H1 (cell line): ENCODE measurements at regions not wholly inside any gene's neighbourhood (a gene's known extent, or its start where the extent isn't known, plus 50 kb on each side); places are given as distances from the start of the nearest gene placed in this dataset.

Experiments used
- CTCF ChIA-PET: fragments of 300-600 bp; sonication (Branson Sonifier 250); formaldehyde crosslinking; loops from one replicate; lab custom pipeline; 2021; ENCODE audit not compliant: partially characterized antibody; lab: Charles Lee
- POLR2A ChIA-PET: fragments of 300-600 bp; sonication (Branson Sonifier 250); formaldehyde crosslinking; loops from one replicate; lab custom pipeline; 2021; ENCODE audit warnings: inconsistent platforms; ENCODE audit not compliant: partially characterized antibody; lab: Charles Lee
- DNase-seq, 2 experiments: peaks; one replicate each; pipeline versions ENCODE4 v3.0.0 to v3.0.0-alpha.2; 2010 to 2022; ENCODE audit warnings: low spot score in 2 of 2, low read depth in 1 of 2, mixed read lengths in 1 of 2
- FAIRE-seq: peaks from 2 replicates; lab custom pipeline; 2011; peaks lifted over from hg19 to GRCh38; lab: Jason Lieb, UNC
- H2AFZ ChIP-seq: 2 replicates; pipeline ENCODE4 v1.8.1; 2012; ENCODE audit warnings: low read length, inconsistent platforms
- H2AK5ac ChIP-seq: 2 replicates; pipeline ENCODE4 v1.6.1; 2013; ENCODE audit warnings: low read depth, low read length
- H2BK120ac ChIP-seq: replicated peaks from 2 replicates; pipeline ENCODE3; 2013; ENCODE audit warnings: low read depth, low read length, inconsistent platforms
- H2BK12ac ChIP-seq: 2 replicates; pipeline ENCODE4 v1.6.1; 2013; ENCODE audit warnings: low read depth, low read length
- H2BK15ac ChIP-seq: 2 replicates; pipeline ENCODE4 v1.6.1; 2013; ENCODE audit warnings: low read length
- H2BK20ac ChIP-seq: 2 replicates; pipeline ENCODE4 v1.6.1; 2013; ENCODE audit warnings: low read length
- H2BK5ac ChIP-seq: 2 replicates; pipeline ENCODE4 v1.6.1; 2013; ENCODE audit warnings: low read depth, low read length
- H3K14ac ChIP-seq: 2 replicates; pipeline ENCODE4 v1.6.1; 2013; ENCODE audit warnings: inconsistent platforms; ENCODE audit not compliant: insufficient read length
- H3K18ac ChIP-seq: 2 replicates; pipeline ENCODE4 v1.6.1; 2013; ENCODE audit warnings: low read length; ENCODE audit errors: extremely low read depth
- H3K23ac ChIP-seq: 2 replicates; pipeline ENCODE4 v1.6.1; 2013; ENCODE audit warnings: inconsistent platforms; ENCODE audit not compliant: insufficient read length
- H3K23me2 ChIP-seq: 2 replicates; pipeline ENCODE4 v1.6.1; 2013; ENCODE audit warnings: low read depth, low read length
- H3K27ac ChIP-seq: 2 replicates; pipeline ENCODE4 v1.6.1; 2011; ENCODE audit warnings: low read depth, low read length, inconsistent platforms
- H3K27me3 ChIP-seq, 4 experiments: replicated peaks in 1 of 4; 1 replicate in 1 of 4; 2 replicates in 3 of 4; pipeline versions ENCODE4 v1.6.1 to v1.8.1; 2011 to 2013; ENCODE audit warnings: low read length in 3 of 4, mild to moderate bottlenecking in 3 of 4, inconsistent platforms in 2 of 4, mixed read lengths in 2 of 4, moderate library complexity in 1 of 4; ENCODE audit not compliant: control insufficient read depth in 3 of 4, insufficient read depth in 3 of 4; ENCODE audit errors: extremely low read depth in 1 of 4
- H3K36me3 ChIP-seq, 4 experiments: 2 replicates each; pipeline versions ENCODE4 v1.6.1 to v1.8.1; 2011 to 2013; ENCODE audit warnings: mild to moderate bottlenecking in 4 of 4, low read length in 3 of 4, moderate library complexity in 2 of 4, control low read depth in 1 of 4, inconsistent platforms in 1 of 4; ENCODE audit not compliant: insufficient read depth in 4 of 4, control insufficient read depth in 2 of 4
- H3K4ac ChIP-seq: replicated peaks from 2 replicates; pipeline ENCODE3; 2013; ENCODE audit warnings: low read length, low read depth, mixed read lengths, inconsistent platforms; ENCODE audit not compliant: insufficient read length
- H3K4me1 ChIP-seq, 4 experiments: replicated peaks in 1 of 4; 1 replicate in 1 of 4; 2 replicates in 3 of 4; pipeline versions ENCODE4 v1.6.1 to v1.8.1; 2011 to 2013; ENCODE audit warnings: low read length in 3 of 4, inconsistent platforms in 2 of 4, mixed read lengths in 1 of 4; ENCODE audit not compliant: insufficient read depth in 4 of 4, control insufficient read depth in 3 of 4
- H3K4me2 ChIP-seq, 2 experiments: 2 replicates each; pipeline versions ENCODE4 v1.6.1 to v1.8.1; 2011 to 2013; ENCODE audit warnings: low read depth in 2 of 2, low read length in 2 of 2, control low read depth in 1 of 2, inconsistent platforms in 1 of 2, mild to moderate bottlenecking in 1 of 2; ENCODE audit not compliant: insufficient read depth in 1 of 2
- H3K4me3 ChIP-seq, 4 experiments: fragments of 200-600, 300-600 bp in 1 of 4; sonication (generic), shearing (Covaris generic), sonication (Bioruptor Twin) in 1 of 4; 2 replicates each; pipeline versions ENCODE4 v1.5.1 to v1.8.1; 2011 to 2016; ENCODE audit warnings: low read length in 4 of 4, low read depth in 3 of 4, control low read depth in 2 of 4, inconsistent platforms in 2 of 4, mild to moderate bottlenecking in 2 of 4, mixed read lengths in 1 of 4, moderate library complexity in 1 of 4; ENCODE audit not compliant: insufficient read depth in 2 of 4; ENCODE audit errors: extremely low read depth in 1 of 4
- H3K56ac ChIP-seq: replicated peaks from 2 replicates; pipeline ENCODE3; 2013; ENCODE audit warnings: low read depth, mild to moderate bottlenecking, mixed read lengths, low read length, inconsistent platforms; ENCODE audit not compliant: insufficient read length
- H3K79me1 ChIP-seq: 2 replicates; pipeline ENCODE4 v1.6.1; 2013; ENCODE audit warnings: low read depth, low read length, control low read depth
- H3K79me2 ChIP-seq, 2 experiments: 2 replicates each; pipeline versions ENCODE4 v1.6.1 to v1.8.1; 2012 to 2013; ENCODE audit warnings: low read length in 2 of 2, mild to moderate bottlenecking in 2 of 2, inconsistent platforms in 1 of 2; ENCODE audit not compliant: insufficient read depth in 2 of 2, control insufficient read depth in 1 of 2
- H3K9ac ChIP-seq, 4 experiments: replicated peaks in 1 of 4; 1 replicate in 1 of 4; 2 replicates in 3 of 4; pipeline versions ENCODE4 v1.6.1 to v1.8.1; 2011 to 2013; ENCODE audit warnings: low read depth in 3 of 4, low read length in 3 of 4, control low read depth in 2 of 4, mild to moderate bottlenecking in 2 of 4, moderate library complexity in 2 of 4, inconsistent platforms in 1 of 4; ENCODE audit errors: extremely low read depth in 1 of 4
- H3K9me3 ChIP-seq, 2 experiments: 2 replicates each; pipeline versions ENCODE4 v1.6.1 to v1.8.1; 2012 to 2013; ENCODE audit warnings: mild to moderate bottlenecking in 2 of 2, moderate library complexity in 2 of 2, control low read depth in 1 of 2, inconsistent platforms in 1 of 2, low read depth in 1 of 2, low read length in 1 of 2, mixed read lengths in 1 of 2; ENCODE audit not compliant: insufficient read depth in 2 of 2
- H4K20me1 ChIP-seq, 2 experiments: replicated peaks in 1 of 2; 2 replicates each; pipeline versions ENCODE3 to v1.8.1; 2011 to 2013; ENCODE audit warnings: inconsistent platforms in 2 of 2, low read length in 2 of 2, mild to moderate bottlenecking in 1 of 2; ENCODE audit not compliant: insufficient read depth in 2 of 2, control insufficient read depth in 1 of 2
- H4K5ac ChIP-seq: 2 replicates; pipeline ENCODE4 v1.6.1; 2013; ENCODE audit warnings: low read length, low read depth, mixed read lengths, inconsistent platforms; ENCODE audit not compliant: insufficient read length
- H4K8ac ChIP-seq: 2 replicates; pipeline ENCODE4 v1.8.0; 2013; ENCODE audit warnings: mild to moderate bottlenecking, moderate library complexity, low read length, inconsistent platforms; ENCODE audit not compliant: insufficient read depth; ENCODE audit errors: extremely low read depth
- H4K91ac ChIP-seq: replicated peaks from 2 replicates; pipeline ENCODE3; 2013; ENCODE audit warnings: low read length, mixed read lengths, inconsistent platforms; ENCODE audit not compliant: insufficient read length
- BCL11A ChIP-seq, 2 experiments: IDR thresholded peaks; one replicate each; pipeline ENCODE4 v1.6.1; 2011; ENCODE audit warnings: low read depth in 2 of 2, low read length in 2 of 2, mild to moderate bottlenecking in 2 of 2
- CEBPB ChIP-seq: IDR thresholded peaks from 2 replicates; pipeline ENCODE4 v1.6.1; 2012; ENCODE audit warnings: low read depth, low read length
- CHD1 ChIP-seq: IDR thresholded peaks from 2 replicates; pipeline ENCODE4 v1.6.1; 2012; ENCODE audit warnings: low read depth, low read length, improper control_type of control experiment
- GABPA ChIP-seq: IDR thresholded peaks from 2 replicates; pipeline ENCODE4 v1.6.1; 2011; ENCODE audit warnings: mild to moderate bottlenecking, low read length, moderate library complexity, borderline replicate concordance; ENCODE audit not compliant: insufficient read depth
- HDAC6 ChIP-seq: IDR thresholded peaks from one replicate; pipeline ENCODE4 v1.7.1; 2012; ENCODE audit warnings: low read depth, mild to moderate bottlenecking, inconsistent platforms, low read length, moderate library complexity
- NRF1 ChIP-seq: IDR thresholded peaks from 2 replicates; pipeline ENCODE4 v1.6.1; 2011; ENCODE audit warnings: mild to moderate bottlenecking, low read depth, low read length, improper control_type of control experiment
- RNF2 ChIP-seq: fragments of 200-900, 300-1000 bp; sonication (generic); IDR thresholded peaks from 2 replicates; pipeline ENCODE4 v1.7.1; 2016; ENCODE audit warnings: borderline replicate concordance, low read depth, mild to moderate bottlenecking, antibody characterized with exemption, low read length; ENCODE audit not compliant: poor library complexity, severe bottlenecking; ENCODE audit errors: missing control alignments
- SP4 ChIP-seq: IDR thresholded peaks from 2 replicates; pipeline ENCODE4 v1.6.1; 2012; ENCODE audit warnings: low read length, inconsistent platforms
- TBP ChIP-seq: IDR thresholded peaks from 2 replicates; pipeline ENCODE4 v1.6.1; 2011; ENCODE audit warnings: low read depth, low read length, improper control_type of control experiment
- WGBS, 2 experiments: shearing (Covaris generic) in 1 of 2; methylation state at CpG; one replicate each; pipeline versions ENCODE4 v1.1.6 to v1.1.7; 2013 to 2015; ENCODE audit warnings: low lambda C conversion rate in 2 of 2, mixed read lengths in 2 of 2, inconsistent platforms in 1 of 2, low coverage in 1 of 2, missing lambda C conversion rate in 1 of 2; ENCODE audit not compliant: insufficient replicate concordance in 2 of 2, insufficient coverage in 1 of 2, insufficient read length in 1 of 2; ENCODE audit errors: extremely low coverage in 1 of 2, missing lambda C conversion rate in 1 of 2; 5-methylcytosine and 5-hydroxymethylcytosine counted together
- TF ChIP-seq, protein P1 (sequence below): IDR thresholded peaks from 2 replicates; pipeline ENCODE4 v1.6.1; 2012; ENCODE audit warnings: inconsistent platforms
- TF ChIP-seq, protein P2 (sequence below): IDR thresholded peaks from 2 replicates; pipeline ENCODE4 v1.6.1; 2011; ENCODE audit warnings: low read length, improper control_type of control experiment

- H3K9ac ChIP-seq = no peak overlapping the region
- H3K56ac ChIP-seq = no peak overlapping the region
- H3K23me2 ChIP-seq = no peaks in the 10 kb centered on the region
- no peak overlapping the region for H3K18ac ChIP-seq
- CTCF ChIA-PET = no interaction called here
- no peak overlapping the region for H2AK5ac ChIP-seq
- no peaks in the 10 kb centered on the region; a peak in 1 of 4 replicates for H3K9me3 ChIP-seq
- no peak overlapping the region for H2BK20ac ChIP-seq
- H3K14ac ChIP-seq = no peak overlapping the region
- H4K91ac ChIP-seq = no peak overlapping the region
- H3K79me1 ChIP-seq = no peaks in the 10 kb centered on the region
- POLR2A ChIA-PET = no interaction called here
- 95% methylated on average over 26 of the region's 26 CpGs; no CpG with 5 or more reads in 1 of the 2 experiments for WGBS, 2 experiments
- H4K8ac ChIP-seq = no peak overlapping the region
- no peak overlapping the region for H3K4ac ChIP-seq
- no peak overlapping the region for H2BK12ac ChIP-seq
- H3K36me3 ChIP-seq = no peaks in the 10 kb centered on the region
- peaks cover 0 to 3% (median 0%) of the 10 kb centered on the region in 4 experiments; a peak in 1 of 7 replicates for H3K4me1 ChIP-seq
- DNase-seq (no peak), FAIRE-seq (no peak)
- no peak overlapping the region for H4K5ac ChIP-seq
- no peaks in the 10 kb centered on the region for H3K27me3 ChIP-seq
- H4K20me1 ChIP-seq = no peaks in the 10 kb centered on the region
- no peak overlapping the region; the same call in 1 of the 2 replicates for H2BK5ac ChIP-seq
- H2AFZ ChIP-seq = no peak overlapping the region
- H2BK15ac ChIP-seq = no peak overlapping the region
- H3K79me2 ChIP-seq = no peaks in the 10 kb centered on the region
- H3K4me3 ChIP-seq = no peak overlapping the region
- H3K4me2 ChIP-seq = no peak overlapping the region
- no peak overlapping the region for H3K23ac ChIP-seq
- H3K27ac ChIP-seq = no peak overlapping the region
- no peak overlapping the region for H2BK120ac ChIP-seq
- no peak for TF ChIP-seq CHD1
- TF ChIP-seq, protein P1, sequence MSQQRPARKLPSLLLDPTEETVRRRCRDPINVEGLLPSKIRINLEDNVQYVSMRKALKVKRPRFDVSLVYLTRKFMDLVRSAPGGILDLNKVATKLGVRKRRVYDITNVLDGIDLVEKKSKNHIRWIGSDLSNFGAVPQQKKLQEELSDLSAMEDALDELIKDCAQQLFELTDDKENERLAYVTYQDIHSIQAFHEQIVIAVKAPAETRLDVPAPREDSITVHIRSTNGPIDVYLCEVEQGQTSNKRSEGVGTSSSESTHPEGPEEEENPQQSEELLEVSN = no peak
- TF ChIP-seq, protein P2, sequence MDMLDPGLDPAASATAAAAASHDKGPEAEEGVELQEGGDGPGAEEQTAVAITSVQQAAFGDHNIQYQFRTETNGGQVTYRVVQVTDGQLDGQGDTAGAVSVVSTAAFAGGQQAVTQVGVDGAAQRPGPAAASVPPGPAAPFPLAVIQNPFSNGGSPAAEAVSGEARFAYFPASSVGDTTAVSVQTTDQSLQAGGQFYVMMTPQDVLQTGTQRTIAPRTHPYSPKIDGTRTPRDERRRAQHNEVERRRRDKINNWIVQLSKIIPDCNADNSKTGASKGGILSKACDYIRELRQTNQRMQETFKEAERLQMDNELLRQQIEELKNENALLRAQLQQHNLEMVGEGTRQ = no peak
- TF ChIP-seq GABPA = no peak
- no peak for TF ChIP-seq HDAC6
- no peak for TF ChIP-seq CEBPB
- TF ChIP-seq NRF1 = no peak
- no peak for TF ChIP-seq BCL11A (IDR thresholded peaks at IDR 0.05; ENCODE audit: low read depth in 2 of 2, low read length in 2 of 2)
- TF ChIP-seq RNF2 = no peak
- TF ChIP-seq SP4 = no peak
- TF ChIP-seq TBP = no peak
Observed at GRCh38 chr2:8424997-8425900, 256.6 kb upstream of the ID2 start.
